HG02571 (cell line): ENCODE measurements at regions not wholly inside any gene's neighbourhood (a gene's known extent, or its start where the extent isn't known, plus 50 kb on each side); places are given as distances from the start of the nearest gene placed in this dataset.
A peak's percentile ranks its signal among the peaks of the same experiment; 100 is the strongest.
"Not testable (repeated sequence)": the region's sequence is repeated elsewhere in the genome, so short reads cannot be mapped to it uniquely, and the experiment has no call there.

ENCODE experiments used
- ATAC-seq: cut with Tn5 transposase; IDR thresholded peaks from one replicate; pipeline ENCODE4 v1.9.1; 2021; ENCODE audit warnings: mild to moderate bottlenecking, moderate library complexity; ENCODE audit not compliant: unreplicated experiment

- no peak for ATAC-seq
Measured at GRCh38 chr2:16767789-16768476, 102.3 kb upstream of the CYRIA start.

- no peak for ATAC-seq
Measured at GRCh38 chr2:16765356-16765755, 99.7 kb upstream of the CYRIA start.

- no peak for ATAC-seq
Measured at GRCh38 chr2:16764487-16764886, 98.9 kb upstream of the CYRIA start.

GRCh38 chr2:16763493-16763899, 97.9 kb upstream of the CYRIA start:
- no peak for ATAC-seq

GRCh38 chr2:16763056-16763455, 97.4 kb upstream of the CYRIA start:
- ATAC-seq, result no peak

- no peak for ATAC-seq
Measured at GRCh38 chr2:16760426-16760825, 94.8 kb upstream of the CYRIA start.

- peak; percentile 95 for ATAC-seq
Measured at GRCh38 chr2:16756831-16757644, 91.4 kb upstream of the CYRIA start.

GRCh38 chr2:16755442-16755841, 89.8 kb upstream of the CYRIA start:
- ATAC-seq, result no peak

- not testable (repeated sequence) for ATAC-seq
Measured at GRCh38 chr2:16753025-16753424, 87.4 kb upstream of the CYRIA start.

- not testable (repeated sequence) for ATAC-seq
Measured at GRCh38 chr2:16750925-16751214, 85.2 kb upstream of the CYRIA start.

GRCh38 chr2:16750175-16750924, 84.7 kb upstream of the CYRIA start:
- no peak for ATAC-seq

GRCh38 chr2:16748511-16749266, 83.1 kb upstream of the CYRIA start:
- not testable (repeated sequence) for ATAC-seq

- ATAC-seq, result no peak
Measured at GRCh38 chr2:16747689-16748088, 82.1 kb upstream of the CYRIA start.

GRCh38 chr2:16747257-16747656, 81.6 kb upstream of the CYRIA start:
- no peak for ATAC-seq

- no peak for ATAC-seq
Measured at GRCh38 chr2:16746833-16747232, 81.2 kb upstream of the CYRIA start.

- no peak for ATAC-seq
Measured at GRCh38 chr2:16746329-16746728, 80.7 kb upstream of the CYRIA start.

- no peak for ATAC-seq
Measured at GRCh38 chr2:16745466-16745865, 79.8 kb upstream of the CYRIA start.

GRCh38 chr2:16744521-16744920, 78.9 kb upstream of the CYRIA start:
- no peak for ATAC-seq

- ATAC-seq, result no peak
Measured at GRCh38 chr2:16742026-16742425, 76.4 kb upstream of the CYRIA start.

- no peak for ATAC-seq
Measured at GRCh38 chr2:16741498-16741897, 75.9 kb upstream of the CYRIA start.
